ENCODE measurements at regions not wholly inside any gene's neighbourhood (a gene's known extent, or its start where the extent isn't known, plus 50 kb on each side); places are given as distances from the start of the nearest gene placed in this dataset.

DNA sequence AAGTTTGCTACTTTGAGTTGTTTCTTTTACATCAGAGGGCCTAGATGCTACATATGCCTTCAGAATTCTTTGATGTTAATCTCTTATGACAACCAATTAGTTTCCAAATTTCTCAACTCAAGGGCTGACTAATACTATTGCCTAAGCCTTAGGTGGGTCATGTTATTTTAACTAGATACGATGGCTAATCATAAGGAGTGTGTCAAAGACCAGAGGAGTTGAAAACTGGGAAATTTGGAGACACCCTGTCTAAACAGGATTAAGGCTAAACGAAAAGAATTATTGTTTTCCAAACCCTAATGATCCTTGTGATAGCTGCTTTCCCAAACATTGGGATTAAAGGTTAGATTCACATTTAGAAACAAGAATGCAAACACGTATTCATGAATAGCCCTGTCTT is 228.5 kb downstream of the PCDH7 start:
- TF ChIP-seq, protein P1, sequence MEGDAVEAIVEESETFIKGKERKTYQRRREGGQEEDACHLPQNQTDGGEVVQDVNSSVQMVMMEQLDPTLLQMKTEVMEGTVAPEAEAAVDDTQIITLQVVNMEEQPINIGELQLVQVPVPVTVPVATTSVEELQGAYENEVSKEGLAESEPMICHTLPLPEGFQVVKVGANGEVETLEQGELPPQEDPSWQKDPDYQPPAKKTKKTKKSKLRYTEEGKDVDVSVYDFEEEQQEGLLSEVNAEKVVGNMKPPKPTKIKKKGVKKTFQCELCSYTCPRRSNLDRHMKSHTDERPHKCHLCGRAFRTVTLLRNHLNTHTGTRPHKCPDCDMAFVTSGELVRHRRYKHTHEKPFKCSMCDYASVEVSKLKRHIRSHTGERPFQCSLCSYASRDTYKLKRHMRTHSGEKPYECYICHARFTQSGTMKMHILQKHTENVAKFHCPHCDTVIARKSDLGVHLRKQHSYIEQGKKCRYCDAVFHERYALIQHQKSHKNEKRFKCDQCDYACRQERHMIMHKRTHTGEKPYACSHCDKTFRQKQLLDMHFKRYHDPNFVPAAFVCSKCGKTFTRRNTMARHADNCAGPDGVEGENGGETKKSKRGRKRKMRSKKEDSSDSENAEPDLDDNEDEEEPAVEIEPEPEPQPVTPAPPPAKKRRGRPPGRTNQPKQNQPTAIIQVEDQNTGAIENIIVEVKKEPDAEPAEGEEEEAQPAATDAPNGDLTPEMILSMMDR (conservative IDR thresholded peaks at IDR 0.05; ENCODE audit: low read length), result no peak
- TF ChIP-seq EZH2phosphoT487 (IDR thresholded peaks at IDR 0.05; ENCODE audit: borderline replicate concordance), result no peak

All from Loucy (cell line).